ENCODE measurements at regions not wholly inside any gene's neighbourhood (a gene's known extent, or its start where the extent isn't known, plus 50 kb on each side); places are given as distances from the start of the nearest gene placed in this dataset.

- peak; percentile 74 for TF ChIP-seq CTCF (IDR thresholded peaks at IDR 0.05)
- Histone ChIP-seq H2AFZ (ENCODE audit: insufficient read depth, low read depth, low read length, poor library complexity, severe bottlenecking) (no peak overlapping the region), H3K27ac (ENCODE audit: low read depth in 1 of 2, low read length in 2 of 2) (no peak overlapping the region), H3K9me3 (replicated peaks in 1 of 2; ENCODE audit: control insufficient read depth in 1 of 2, insufficient read depth in 1 of 2, low read length in 2 of 2) (no peaks in the 10 kb centered on the region), H3K36me3 (replicated peaks in 1 of 2; ENCODE audit: control insufficient read depth in 1 of 2, insufficient read depth in 2 of 2, low read length in 2 of 2) (no peaks in the 10 kb centered on the region), H3K4me2 (replicated peaks; ENCODE audit: extremely low read depth, low read length, poor library complexity, severe bottlenecking) (no peak overlapping the region), H3K27me3 (ENCODE audit: control insufficient read depth in 2 of 2, insufficient read depth in 2 of 2, low read length in 2 of 2) (no peaks in the 10 kb centered on the region), H3K79me2 (ENCODE audit: insufficient read depth, low read length) (no peaks in the 10 kb centered on the region), H3K9ac (ENCODE audit: insufficient read depth, low read length, poor library complexity, severe bottlenecking) (no peak overlapping the region), H3K4me1 (ENCODE audit: control insufficient read depth in 1 of 2, insufficient read depth in 2 of 2, low read length in 2 of 2) (no peaks in the 10 kb centered on the region), H3K4me3 (replicated peaks in 1 of 3; ENCODE audit: low read depth in 2 of 3, low read length in 3 of 3) (no peak overlapping the region), H4K20me1 (ENCODE audit: insufficient read depth, low read length) (no peaks in the 10 kb centered on the region)
- peaks cover 6% of the 10 kb centered on the region for H3K4me1 Mint-ChIP-seq
- no CpG with 5 or more reads among the region's 5 CpGs for WGBS (ENCODE audit: insufficient coverage)
- peak; percentile 10 to 18 (median 14) for DNase-seq
- intact Hi-C loops (cut with micrococcal nuclease) = no loop called here
- H3K27ac Mint-ChIP-seq = no peak overlapping the region
- peaks cover 0 to 1% (median 0%) of the 10 kb centered on the region in 7 donors for H3K9me3 Mint-ChIP-seq
- H3K4me3 Mint-ChIP-seq = no peak overlapping the region
- H3K27me3 Mint-ChIP-seq (ENCODE audit: low read depth in 3 of 3) = peaks cover 0 to 2% (median 0%) of the 10 kb centered on the region in 3 donors
- no peaks in the 10 kb centered on the region for H3K36me3 Mint-ChIP-seq
Measured at GRCh38 chr5:165457859-165458481, 1952.6 kb downstream of the MAT2B start.

GRCh38 chr5:165459232-165459631 is 1953.8 kb downstream of the MAT2B start:
- H3K36me3 Mint-ChIP-seq = no peaks in the 10 kb centered on the region
- no peaks in the 10 kb centered on the region for H3K4me1 ChIP-seq (ENCODE audit: control insufficient read depth in 1 of 2, insufficient read depth in 2 of 2, low read length in 2 of 2)
- no peak overlapping the region for H3K27ac ChIP-seq (ENCODE audit: low read depth in 1 of 2, low read length in 2 of 2)
- H3K9me3 Mint-ChIP-seq = peaks cover 0 to 6% (median 4%) of the 10 kb centered on the region in 7 donors
- intact Hi-C loops (cut with micrococcal nuclease) = no loop called here
- H4K20me1 ChIP-seq (ENCODE audit: insufficient read depth, low read length) = no peaks in the 10 kb centered on the region
- no peak overlapping the region for H3K4me2 ChIP-seq (replicated peaks; ENCODE audit: extremely low read depth, low read length, poor library complexity, severe bottlenecking)
- peaks cover 0 to 2% (median 0%) of the 10 kb centered on the region in 3 donors for H3K27me3 Mint-ChIP-seq (ENCODE audit: low read depth in 3 of 3)
- no peaks in the 10 kb centered on the region for H3K27me3 ChIP-seq (ENCODE audit: control insufficient read depth in 2 of 2, insufficient read depth in 2 of 2, low read length in 2 of 2)
- no peak overlapping the region for H2AFZ ChIP-seq (ENCODE audit: insufficient read depth, low read depth, low read length, poor library complexity, severe bottlenecking)
- H3K27ac Mint-ChIP-seq = no peak overlapping the region
- H3K4me1 Mint-ChIP-seq = peaks cover 6% of the 10 kb centered on the region
- no peak overlapping the region for H3K4me3 ChIP-seq (replicated peaks in 1 of 3; ENCODE audit: low read depth in 2 of 3, low read length in 3 of 3)
- peaks cover 3 to 4% of the 10 kb centered on the region in 2 donors for H3K9me3 ChIP-seq (replicated peaks in 1 of 2; ENCODE audit: control insufficient read depth in 1 of 2, insufficient read depth in 1 of 2, low read length in 2 of 2)
- no peaks in the 10 kb centered on the region for H3K36me3 ChIP-seq (replicated peaks in 1 of 2; ENCODE audit: control insufficient read depth in 1 of 2, insufficient read depth in 2 of 2, low read length in 2 of 2)
- H3K79me2 ChIP-seq (ENCODE audit: insufficient read depth, low read length) = no peaks in the 10 kb centered on the region
- no peak for DNase-seq
- H3K9ac ChIP-seq (ENCODE audit: insufficient read depth, low read length, poor library complexity, severe bottlenecking) = no peak overlapping the region
- H3K4me3 Mint-ChIP-seq = no peak overlapping the region
- no peak for TF ChIP-seq CTCF (IDR thresholded peaks at IDR 0.05)

Measured in CD14-positive monocyte (primary cell).